ENCODE measurements at regions not wholly inside any gene's neighbourhood (a gene's known extent, or its start where the extent isn't known, plus 50 kb on each side); places are given as distances from the start of the nearest gene placed in this dataset.

GRCh38 chr9:20138116-20138515, 349.3 kb upstream of the SLC24A2 start:
- TF ChIP-seq CTCF (IDR thresholded peaks at IDR 0.05) = no peak

- TF ChIP-seq CTCF (IDR thresholded peaks at IDR 0.05) = no peak
These were observed 348.6 kb upstream of the SLC24A2 start for GRCh38 chr9:20137425-20137824.

GRCh38 chr9:20135119-20135697, 346.4 kb upstream of the SLC24A2 start:
- TF ChIP-seq CTCF (IDR thresholded peaks at IDR 0.05) = no peak

- no peak for TF ChIP-seq CTCF (IDR thresholded peaks at IDR 0.05)
These were observed 336.9 kb upstream of the SLC24A2 start for GRCh38 chr9:20125727-20126126.

- no peak for TF ChIP-seq CTCF (IDR thresholded peaks at IDR 0.05)
These were observed 330.7 kb upstream of the SLC24A2 start for GRCh38 chr9:20119566-20119965.

- TF ChIP-seq CTCF (IDR thresholded peaks at IDR 0.05) = no peak
These were observed 329.1 kb upstream of the SLC24A2 start for GRCh38 chr9:20117986-20118385.

GRCh38 chr9:20117482-20117881, 328.6 kb upstream of the SLC24A2 start:
- TF ChIP-seq CTCF (IDR thresholded peaks at IDR 0.05) = no peak

GRCh38 chr9:20114974-20115373, 326.1 kb upstream of the SLC24A2 start:
- no peak for TF ChIP-seq CTCF (IDR thresholded peaks at IDR 0.05)
